ENCODE measurements at regions not wholly inside any gene's neighbourhood (a gene's known extent, or its start where the extent isn't known, plus 50 kb on each side); places are given as distances from the start of the nearest gene placed in this dataset.

- Mint-ChIP-seq H3K4me3 (peak overlapping the region in 2 of 3 donors; percentile 28 to 45), H3K36me3 (no peaks in the 10 kb centered on the region), H3K27ac (no peak overlapping the region), H3K9me3 (no peaks in the 10 kb centered on the region), H3K27me3 (peaks cover 0 to 3% of the 10 kb centered on the region in 2 donors), H3K4me1 (no peaks in the 10 kb centered on the region)
- ATAC-seq (replicated peaks in 1 of 4) (no peak), DNase-seq (no peak)
- WGBS (ENCODE audit: insufficient coverage), result 72% methylated on average over 14 of the region's 21 CpGs
- Histone ChIP-seq H3K4me3 (ENCODE audit: control insufficient read depth in 1 of 2, extremely low read depth in 1 of 2, low read length in 1 of 2) (no peak overlapping the region), H3K4me1 (ENCODE audit: control insufficient read depth in 1 of 2, extremely low read depth in 1 of 2, insufficient read depth in 2 of 2, low read length in 2 of 2) (no peaks in the 10 kb centered on the region), H3K36me3 (ENCODE audit: control insufficient read depth in 2 of 2, extremely low read depth in 1 of 2, insufficient read depth in 1 of 2, low read length in 1 of 2) (no peaks in the 10 kb centered on the region), H3K27ac (ENCODE audit: low read length) (no peak overlapping the region), H3K27me3 (replicated peaks in 1 of 2; ENCODE audit: control insufficient read depth in 2 of 2, extremely low read depth in 1 of 2, insufficient read depth in 2 of 2, low read length in 1 of 2) (peaks cover 0 to 12% of the 10 kb centered on the region in 2 experiments), H3K9me3 (no peaks in the 10 kb centered on the region)
- CTCF ChIA-PET, result interaction anchor here in 1 of 2 donors (0.7 kb wide), 2 partner anchors 66 to 1391 kb away, joined by 3 to 4 read pairs; no protein-coding TSS in a partner anchor
- POLR2A ChIA-PET, result no interaction called here
Observed at GRCh38 chr10:124285587-124286527, 132.9 kb downstream of the OAT start.

GRCh38 chr10:124283949-124284250 lies 134.8 kb downstream of the OAT start:
- peaks cover 3% of the 10 kb centered on the region in 2 donors for H3K27me3 Mint-ChIP-seq
- no peak overlapping the region for H3K4me3 Mint-ChIP-seq
- Histone ChIP-seq H3K36me3 (ENCODE audit: control insufficient read depth in 2 of 2, extremely low read depth in 1 of 2, insufficient read depth in 1 of 2, low read length in 1 of 2) (no peaks in the 10 kb centered on the region), H3K4me1 (ENCODE audit: control insufficient read depth in 1 of 2, extremely low read depth in 1 of 2, insufficient read depth in 2 of 2, low read length in 2 of 2) (no peaks in the 10 kb centered on the region), H3K9me3 (no peaks in the 10 kb centered on the region), H3K27ac (ENCODE audit: low read length) (no peak overlapping the region), H3K4me3 (ENCODE audit: control insufficient read depth in 1 of 2, extremely low read depth in 1 of 2, low read length in 1 of 2) (no peak overlapping the region), H3K27me3 (replicated peaks in 1 of 2; ENCODE audit: control insufficient read depth in 2 of 2, extremely low read depth in 1 of 2, insufficient read depth in 2 of 2, low read length in 1 of 2) (peaks cover 0 to 18% of the 10 kb centered on the region in 2 experiments)
- ATAC-seq (replicated peaks in 1 of 4), result no peak
- no peak overlapping the region for H3K27ac Mint-ChIP-seq
- no peaks in the 10 kb centered on the region for H3K36me3 Mint-ChIP-seq
- 83% methylated on average over 2 of the region's 9 CpGs for WGBS (ENCODE audit: insufficient coverage)
- ChIA-PET POLR2A (no interaction called here), CTCF (no interaction called here)
- no peaks in the 10 kb centered on the region for H3K9me3 Mint-ChIP-seq
- H3K4me1 Mint-ChIP-seq, result no peaks in the 10 kb centered on the region
- DNase-seq, result no peak

GRCh38 chr10:124283215-124283948 lies 135.3 kb downstream of the OAT start:
- no peak overlapping the region for H3K4me3 ChIP-seq (ENCODE audit: control insufficient read depth in 1 of 2, extremely low read depth in 1 of 2, low read length in 1 of 2)
- WGBS (ENCODE audit: insufficient coverage), result 94% methylated on average over 7 of the region's 8 CpGs
- H3K36me3 ChIP-seq (ENCODE audit: control insufficient read depth in 2 of 2, extremely low read depth in 1 of 2, insufficient read depth in 1 of 2, low read length in 1 of 2), result no peaks in the 10 kb centered on the region
- H3K27ac ChIP-seq (ENCODE audit: low read length), result no peak overlapping the region
- Mint-ChIP-seq H3K27me3 (peaks cover 3 to 4% of the 10 kb centered on the region in 2 donors), H3K27ac (no peak overlapping the region), H3K4me1 (no peaks in the 10 kb centered on the region), H3K9me3 (no peaks in the 10 kb centered on the region), H3K4me3 (no peak overlapping the region), H3K36me3 (no peaks in the 10 kb centered on the region)
- ATAC-seq (replicated peaks in 1 of 4), result no peak
- H3K4me1 ChIP-seq (ENCODE audit: control insufficient read depth in 1 of 2, extremely low read depth in 1 of 2, insufficient read depth in 2 of 2, low read length in 2 of 2), result no peaks in the 10 kb centered on the region
- POLR2A ChIA-PET, result no interaction called here
- no peak for DNase-seq
- no peaks in the 10 kb centered on the region for H3K9me3 ChIP-seq
- CTCF ChIA-PET, result no interaction called here
- peaks cover 0 to 18% of the 10 kb centered on the region in 2 experiments for H3K27me3 ChIP-seq (replicated peaks in 1 of 2; ENCODE audit: control insufficient read depth in 2 of 2, extremely low read depth in 1 of 2, insufficient read depth in 2 of 2, low read length in 1 of 2)

GRCh38 chr10:124282326-124282725 lies 136.4 kb downstream of the OAT start:
- Mint-ChIP-seq H3K4me1 (no peaks in the 10 kb centered on the region), H3K4me3 (no peak overlapping the region), H3K27ac (no peak overlapping the region), H3K27me3 (peaks cover 3 to 5% of the 10 kb centered on the region in 2 donors), H3K36me3 (no peaks in the 10 kb centered on the region), H3K9me3 (no peaks in the 10 kb centered on the region)
- ATAC-seq (replicated peaks in 1 of 4) (no peak), DNase-seq (no peak)
- no peaks in the 10 kb centered on the region for H3K36me3 ChIP-seq (ENCODE audit: control insufficient read depth in 2 of 2, extremely low read depth in 1 of 2, insufficient read depth in 1 of 2, low read length in 1 of 2)
- H3K27ac ChIP-seq (ENCODE audit: low read length), result no peak overlapping the region
- H3K9me3 ChIP-seq, result no peaks in the 10 kb centered on the region
- WGBS (ENCODE audit: insufficient coverage), result 88% methylated on average over 11 of the region's 11 CpGs
- POLR2A ChIA-PET, result no interaction called here
- no peak overlapping the region for H3K4me3 ChIP-seq (ENCODE audit: control insufficient read depth in 1 of 2, extremely low read depth in 1 of 2, low read length in 1 of 2)
- H3K4me1 ChIP-seq (ENCODE audit: control insufficient read depth in 1 of 2, extremely low read depth in 1 of 2, insufficient read depth in 2 of 2, low read length in 2 of 2), result no peaks in the 10 kb centered on the region
- peaks cover 0 to 18% of the 10 kb centered on the region in 2 experiments for H3K27me3 ChIP-seq (replicated peaks in 1 of 2; ENCODE audit: control insufficient read depth in 2 of 2, extremely low read depth in 1 of 2, insufficient read depth in 2 of 2, low read length in 1 of 2)
- CTCF ChIA-PET, result no interaction called here

- H3K4me3 Mint-ChIP-seq, result no peak overlapping the region
- peaks cover 0 to 18% of the 10 kb centered on the region in 2 experiments for H3K27me3 ChIP-seq (replicated peaks in 1 of 2; ENCODE audit: control insufficient read depth in 2 of 2, extremely low read depth in 1 of 2, insufficient read depth in 2 of 2, low read length in 1 of 2)
- peaks cover 3 to 5% of the 10 kb centered on the region in 2 donors for H3K27me3 Mint-ChIP-seq
- ChIA-PET POLR2A (no interaction called here), CTCF (no interaction called here)
- DNase-seq (no peak), ATAC-seq (replicated peaks in 1 of 4) (no peak)
- H3K4me1 Mint-ChIP-seq, result no peaks in the 10 kb centered on the region
- no peak overlapping the region for H3K27ac ChIP-seq (ENCODE audit: low read length)
- H3K36me3 Mint-ChIP-seq, result no peaks in the 10 kb centered on the region
- H3K4me1 ChIP-seq (ENCODE audit: control insufficient read depth in 1 of 2, extremely low read depth in 1 of 2, insufficient read depth in 2 of 2, low read length in 2 of 2), result no peaks in the 10 kb centered on the region
- no peaks in the 10 kb centered on the region for H3K36me3 ChIP-seq (ENCODE audit: control insufficient read depth in 2 of 2, extremely low read depth in 1 of 2, insufficient read depth in 1 of 2, low read length in 1 of 2)
- H3K9me3 ChIP-seq, result no peaks in the 10 kb centered on the region
- 80% methylated on average over 10 of the region's 10 CpGs for WGBS (ENCODE audit: insufficient coverage)
- no peak overlapping the region for H3K4me3 ChIP-seq (ENCODE audit: control insufficient read depth in 1 of 2, extremely low read depth in 1 of 2, low read length in 1 of 2)
- H3K9me3 Mint-ChIP-seq, result no peaks in the 10 kb centered on the region
- H3K27ac Mint-ChIP-seq, result no peak overlapping the region
Observed at GRCh38 chr10:124281666-124282065, 137.1 kb downstream of the OAT start.

- WGBS (ENCODE audit: insufficient coverage), result 81% methylated on average over 3 of the region's 5 CpGs
- Histone ChIP-seq H3K27ac (ENCODE audit: low read length) (no peak overlapping the region), H3K27me3 (replicated peaks in 1 of 2; ENCODE audit: control insufficient read depth in 2 of 2, extremely low read depth in 1 of 2, insufficient read depth in 2 of 2, low read length in 1 of 2) (peaks cover 0 to 20% of the 10 kb centered on the region in 2 experiments), H3K36me3 (ENCODE audit: control insufficient read depth in 2 of 2, extremely low read depth in 1 of 2, insufficient read depth in 1 of 2, low read length in 1 of 2) (no peaks in the 10 kb centered on the region), H3K4me1 (ENCODE audit: control insufficient read depth in 1 of 2, extremely low read depth in 1 of 2, insufficient read depth in 2 of 2, low read length in 2 of 2) (no peaks in the 10 kb centered on the region), H3K4me3 (ENCODE audit: control insufficient read depth in 1 of 2, extremely low read depth in 1 of 2, low read length in 1 of 2) (no peak overlapping the region), H3K9me3 (no peaks in the 10 kb centered on the region)
- ChIA-PET POLR2A (no interaction called here), CTCF (no interaction called here)
- Mint-ChIP-seq H3K27ac (no peak overlapping the region), H3K27me3 (peaks cover 3 to 5% of the 10 kb centered on the region in 2 donors), H3K4me1 (no peaks in the 10 kb centered on the region), H3K9me3 (no peaks in the 10 kb centered on the region), H3K4me3 (no peak overlapping the region), H3K36me3 (no peaks in the 10 kb centered on the region)
- DNase-seq, result no peak
- ATAC-seq (replicated peaks in 1 of 4), result no peak
Observed at GRCh38 chr10:124280916-124281315, 137.8 kb downstream of the OAT start.

All from T-cell (primary cell).